Mesothelial cell of epicardium (in vitro differentiated cells): ENCODE measurements at regions not wholly inside any gene's neighbourhood (a gene's known extent, or its start where the extent isn't known, plus 50 kb on each side); places are given as distances from the start of the nearest gene placed in this dataset.

ENCODE experiments used
- DNase-seq, 2 experiments: peaks; one replicate each; pipeline ENCODE4 v3.0.0; 2021; ENCODE audit warnings: low spot score in 2 of 2; ENCODE audit not compliant: unreplicated experiment in 2 of 2
- H3K27ac Mint-ChIP-seq: 2 replicates; pipeline ENCODE4 v1.8.0; 2021; ENCODE audit warnings: mixed read lengths
- H3K27me3 Mint-ChIP-seq: 2 replicates; pipeline ENCODE4 v1.8.0; 2021; ENCODE audit warnings: low read depth, mixed read lengths
- H3K36me3 Mint-ChIP-seq: 2 replicates; pipeline ENCODE4 v1.8.0; 2021; ENCODE audit warnings: mixed read lengths
- H3K4me1 Mint-ChIP-seq: 2 replicates; pipeline ENCODE4 v1.8.0; 2021; ENCODE audit warnings: mixed read lengths
- H3K4me3 Mint-ChIP-seq: 2 replicates; pipeline ENCODE4 v1.8.0; 2021; ENCODE audit warnings: mild to moderate bottlenecking, moderate library complexity, mixed read lengths
- H3K9me3 Mint-ChIP-seq: 2 replicates; pipeline ENCODE4 v1.8.0; 2021; ENCODE audit warnings: mixed read lengths
- TF ChIP-seq, protein P1 (sequence below): fragments of 200-600 bp; sonication (generic); IDR thresholded peaks from one replicate; pipeline ENCODE4 v1.5.0; 2021; ENCODE audit warnings: antibody characterized with exemption; ENCODE audit not compliant: unreplicated experiment

DNA sequence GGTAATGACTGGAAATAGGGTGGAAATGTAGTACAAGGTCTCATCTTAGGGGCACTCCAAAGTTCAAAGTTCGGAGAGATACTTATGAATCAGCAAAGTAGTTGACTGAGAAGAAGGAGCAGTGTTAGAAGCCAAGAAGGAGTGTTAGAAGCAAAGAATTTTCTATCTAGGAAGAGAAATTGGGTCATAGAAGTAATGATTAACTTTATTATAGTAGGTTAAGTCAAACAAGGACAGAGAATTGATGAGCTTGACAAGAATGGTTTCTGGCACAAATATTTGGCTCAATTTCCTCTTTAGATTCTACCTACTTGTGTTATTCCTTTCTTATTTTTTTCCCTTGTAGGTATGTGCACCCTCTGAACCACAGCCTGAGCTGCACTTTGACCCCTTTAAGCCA, 810.5 kb upstream of the LRFN5 start:
- Mint-ChIP-seq H3K36me3 (no peaks in the 10 kb centered on the region), H3K27me3 (no peaks in the 10 kb centered on the region), H3K4me3 (no peak overlapping the region), H3K9me3 (peaks cover 3% of the 10 kb centered on the region), H3K4me1 (peaks cover 3% of the 10 kb centered on the region), H3K27ac (no peak overlapping the region)
- no peak for DNase-seq
- TF ChIP-seq, protein P1, sequence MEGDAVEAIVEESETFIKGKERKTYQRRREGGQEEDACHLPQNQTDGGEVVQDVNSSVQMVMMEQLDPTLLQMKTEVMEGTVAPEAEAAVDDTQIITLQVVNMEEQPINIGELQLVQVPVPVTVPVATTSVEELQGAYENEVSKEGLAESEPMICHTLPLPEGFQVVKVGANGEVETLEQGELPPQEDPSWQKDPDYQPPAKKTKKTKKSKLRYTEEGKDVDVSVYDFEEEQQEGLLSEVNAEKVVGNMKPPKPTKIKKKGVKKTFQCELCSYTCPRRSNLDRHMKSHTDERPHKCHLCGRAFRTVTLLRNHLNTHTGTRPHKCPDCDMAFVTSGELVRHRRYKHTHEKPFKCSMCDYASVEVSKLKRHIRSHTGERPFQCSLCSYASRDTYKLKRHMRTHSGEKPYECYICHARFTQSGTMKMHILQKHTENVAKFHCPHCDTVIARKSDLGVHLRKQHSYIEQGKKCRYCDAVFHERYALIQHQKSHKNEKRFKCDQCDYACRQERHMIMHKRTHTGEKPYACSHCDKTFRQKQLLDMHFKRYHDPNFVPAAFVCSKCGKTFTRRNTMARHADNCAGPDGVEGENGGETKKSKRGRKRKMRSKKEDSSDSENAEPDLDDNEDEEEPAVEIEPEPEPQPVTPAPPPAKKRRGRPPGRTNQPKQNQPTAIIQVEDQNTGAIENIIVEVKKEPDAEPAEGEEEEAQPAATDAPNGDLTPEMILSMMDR, result no peak

DNA sequence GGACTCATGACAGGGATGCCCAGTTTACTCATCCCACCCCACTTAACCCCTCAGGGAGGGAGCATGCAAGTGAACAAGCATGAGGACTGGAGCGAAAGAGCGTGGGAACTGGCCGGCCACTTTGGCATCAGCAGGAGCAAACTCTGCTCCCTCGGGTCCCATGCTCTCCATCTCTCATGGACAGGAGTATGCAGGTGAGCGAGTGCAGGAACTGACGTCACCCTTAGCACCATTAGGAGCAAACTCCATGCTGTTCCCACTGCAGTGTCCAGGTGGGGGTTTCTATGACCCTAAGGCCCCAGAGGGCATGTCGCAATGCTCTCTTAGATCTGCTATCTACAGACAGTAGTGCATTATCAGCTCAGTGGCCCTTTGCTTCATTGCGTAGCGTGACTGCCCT, 821.8 kb upstream of the LRFN5 start:
- Mint-ChIP-seq H3K4me1 (no peaks in the 10 kb centered on the region), H3K9me3 (peaks cover 14% of the 10 kb centered on the region), H3K4me3 (no peak overlapping the region), H3K27me3 (no peaks in the 10 kb centered on the region), H3K27ac (no peak overlapping the region), H3K36me3 (no peaks in the 10 kb centered on the region)
- TF ChIP-seq, protein P1, result no peak
- no peak for DNase-seq

DNA sequence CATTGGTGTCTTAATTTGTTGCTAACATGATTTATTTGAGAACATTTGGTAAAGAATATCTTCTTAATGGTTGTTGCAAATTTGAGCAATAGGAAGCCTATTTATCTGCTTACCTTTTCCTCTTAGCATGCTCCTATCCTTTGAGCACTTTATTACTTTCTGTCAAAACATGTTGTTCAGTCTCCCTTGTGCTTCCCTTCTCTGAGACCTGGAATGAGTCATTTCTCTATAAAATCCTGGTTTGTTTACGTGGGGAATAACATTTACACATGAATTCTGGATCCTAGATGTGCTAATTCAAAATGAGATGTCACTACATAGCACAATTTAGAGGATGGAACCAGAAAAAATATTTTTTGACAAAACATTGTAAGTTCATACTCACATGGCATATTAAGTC, 844.0 kb upstream of the LRFN5 start:
- DNase-seq, result no peak
- H3K9me3 Mint-ChIP-seq, result peaks cover 4% of the 10 kb centered on the region
- TF ChIP-seq, protein P1, result no peak
- H3K27ac Mint-ChIP-seq, result no peak overlapping the region
- H3K4me3 Mint-ChIP-seq, result no peak overlapping the region
- no peaks in the 10 kb centered on the region for H3K27me3 Mint-ChIP-seq
- peaks cover 7% of the 10 kb centered on the region for H3K4me1 Mint-ChIP-seq
- no peaks in the 10 kb centered on the region for H3K36me3 Mint-ChIP-seq

DNA sequence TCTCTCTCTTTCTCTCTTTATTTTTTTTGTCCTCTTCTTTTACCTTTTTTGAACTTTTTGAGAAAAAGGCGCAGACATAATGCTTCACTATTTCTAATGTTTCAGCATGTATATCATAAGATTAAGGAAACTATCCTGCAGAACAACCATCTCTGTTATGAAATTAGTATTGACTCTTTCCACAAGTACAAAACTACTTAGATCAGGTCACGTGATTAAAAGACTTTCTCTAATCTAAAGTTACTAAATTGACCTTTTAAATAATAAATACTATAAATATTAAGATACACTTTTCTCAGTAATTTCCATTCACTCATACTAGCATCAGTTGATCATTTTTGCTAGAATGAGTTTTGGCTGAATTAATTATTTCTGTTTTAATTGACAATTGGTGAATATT, 844.5 kb upstream of the LRFN5 start:
- no peak for DNase-seq
- H3K4me3 Mint-ChIP-seq, result no peak overlapping the region
- no peak overlapping the region for H3K27ac Mint-ChIP-seq
- no peaks in the 10 kb centered on the region for H3K27me3 Mint-ChIP-seq
- peaks cover 12% of the 10 kb centered on the region for H3K4me1 Mint-ChIP-seq
- H3K9me3 Mint-ChIP-seq, result peaks cover 4% of the 10 kb centered on the region
- TF ChIP-seq, protein P1, result no peak
- H3K36me3 Mint-ChIP-seq, result no peaks in the 10 kb centered on the region

DNA sequence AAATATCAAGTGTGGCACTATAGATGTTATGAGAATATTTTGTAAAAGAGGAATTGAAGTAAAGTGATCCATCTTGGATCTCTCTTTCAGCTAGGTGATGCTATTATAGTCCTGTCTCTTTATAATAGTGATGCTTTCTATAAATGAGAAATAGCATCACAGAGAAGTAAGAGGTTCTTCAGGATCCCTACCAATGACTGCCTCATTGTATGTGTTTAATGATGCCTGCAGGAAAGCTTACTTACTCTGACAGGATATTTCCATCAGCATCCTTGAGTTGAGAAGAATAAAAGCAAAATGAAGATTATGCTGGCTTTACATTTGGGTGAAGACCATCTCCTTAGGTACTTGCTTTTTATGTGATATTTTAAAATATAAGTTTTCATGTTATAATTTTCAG, 846.0 kb upstream of the LRFN5 start:
- H3K36me3 Mint-ChIP-seq, result peaks cover 2% of the 10 kb centered on the region
- H3K27me3 Mint-ChIP-seq, result no peaks in the 10 kb centered on the region
- peaks cover 16% of the 10 kb centered on the region for H3K4me1 Mint-ChIP-seq
- H3K9me3 Mint-ChIP-seq, result peaks cover 11% of the 10 kb centered on the region
- H3K4me3 Mint-ChIP-seq, result no peak overlapping the region
- no peak overlapping the region for H3K27ac Mint-ChIP-seq
- DNase-seq, result no peak
- TF ChIP-seq, protein P1, result no peak

DNA sequence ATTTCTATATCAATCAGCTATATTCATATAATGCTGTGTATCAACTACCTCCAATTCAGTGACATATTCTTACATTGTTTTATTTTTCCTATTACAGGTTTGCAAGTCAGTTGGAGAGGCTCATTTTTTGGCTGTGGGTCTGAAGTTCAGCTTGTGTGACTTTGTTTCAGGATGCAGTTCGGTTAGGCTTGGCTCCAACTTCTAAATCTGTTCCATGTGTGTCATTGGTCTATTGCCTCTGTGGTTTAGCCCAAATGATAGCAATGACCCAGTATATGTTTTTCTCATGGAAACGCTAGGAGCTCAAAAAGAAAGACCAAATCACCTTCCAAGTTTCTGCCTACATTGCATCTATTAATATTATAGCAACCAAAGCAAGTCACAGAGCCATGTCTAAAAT, 848.6 kb upstream of the LRFN5 start:
- peaks cover 16% of the 10 kb centered on the region for H3K4me1 Mint-ChIP-seq

More for the DNA sequence above, 848.6 kb upstream of the LRFN5 start:
- Mint-ChIP-seq H3K27me3 (no peaks in the 10 kb centered on the region), H3K9me3 (peaks cover 23% of the 10 kb centered on the region), H3K27ac (no peak overlapping the region), H3K4me3 (no peak overlapping the region), H3K36me3 (peaks cover 3% of the 10 kb centered on the region)
- TF ChIP-seq, protein P1, result no peak
- DNase-seq, result no peak
